ENCODE measurements at regions not wholly inside any gene's neighbourhood (a gene's known extent, or its start where the extent isn't known, plus 50 kb on each side); places are given as distances from the start of the nearest gene placed in this dataset.

DNA sequence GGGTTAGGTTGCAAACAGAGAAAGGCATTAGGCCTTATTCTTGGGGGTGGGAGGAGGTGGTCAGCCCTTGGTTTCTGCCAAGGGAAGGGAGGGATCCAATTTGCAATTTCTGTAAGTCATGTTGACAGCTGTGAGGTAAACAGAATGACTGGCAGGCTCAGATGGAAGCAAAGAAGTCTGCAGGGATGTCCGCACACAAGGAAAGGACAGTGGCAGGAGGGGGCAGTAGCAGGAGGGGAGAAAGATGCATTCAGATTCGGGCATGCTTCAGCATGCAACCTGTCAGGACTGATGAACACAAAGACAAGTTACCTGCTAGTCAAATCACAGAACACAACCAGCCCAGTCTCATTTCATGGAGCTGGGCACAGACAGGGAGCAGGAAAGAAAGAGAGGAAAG lies 217.9 kb upstream of the FOXA2 start:
- H3K4me3 ChIP-seq (ENCODE audit: low read length in 2 of 2): no peak overlapping the region
- H3K27me3 ChIP-seq (ENCODE audit: insufficient read depth, low read length): no peaks in the 10 kb centered on the region
- ChIA-PET CTCF (ENCODE audit: partially characterized antibody) (no interaction called here), POLR2A (ENCODE audit: partially characterized antibody) (no interaction called here)
- Mint-ChIP-seq H3K4me1 (no peaks in the 10 kb centered on the region), H3K27me3 (peaks cover 0 to 2% of the 10 kb centered on the region in 2 donors), H3K9me3 (peaks cover 0 to 8% (median under 1%) of the 10 kb centered on the region in 8 donors), H3K4me3 (no peak overlapping the region), H3K36me3 (no peaks in the 10 kb centered on the region), H3K27ac (no peak overlapping the region)
- no peak for DNase-seq
- H3K4me1 ChIP-seq (ENCODE audit: insufficient read depth, low read length): no peaks in the 10 kb centered on the region
- no peak overlapping the region for H3K27ac ChIP-seq (ENCODE audit: low read depth, low read length)
- no peaks in the 10 kb centered on the region for H3K9me3 ChIP-seq (ENCODE audit: control insufficient read depth in 1 of 2, low read length in 2 of 2)
- intact Hi-C loops (cut with micrococcal nuclease): no loop called here
- H3K36me3 ChIP-seq (ENCODE audit: insufficient read depth, low read length): no peaks in the 10 kb centered on the region

GRCh38 chr20:22805219-22805618 lies 220.8 kb upstream of the FOXA2 start:
- Histone ChIP-seq H3K9me3 (ENCODE audit: control insufficient read depth in 1 of 2, low read length in 2 of 2) (no peaks in the 10 kb centered on the region), H3K4me3 (ENCODE audit: low read length in 2 of 2) (no peak overlapping the region), H3K27ac (ENCODE audit: low read depth, low read length) (no peak overlapping the region), H3K36me3 (ENCODE audit: insufficient read depth, low read length) (no peaks in the 10 kb centered on the region), H3K4me1 (ENCODE audit: insufficient read depth, low read length) (no peaks in the 10 kb centered on the region), H3K27me3 (ENCODE audit: insufficient read depth, low read length) (no peaks in the 10 kb centered on the region)
- Mint-ChIP-seq H3K27me3 (peaks cover 0 to 2% of the 10 kb centered on the region in 2 donors), H3K9me3 (peaks cover 0 to 5% (median 0%) of the 10 kb centered on the region in 8 donors), H3K4me3 (no peak overlapping the region), H3K27ac (no peak overlapping the region), H3K36me3 (no peaks in the 10 kb centered on the region), H3K4me1 (no peaks in the 10 kb centered on the region)
- ChIA-PET CTCF (ENCODE audit: partially characterized antibody) (no interaction called here), POLR2A (ENCODE audit: partially characterized antibody) (no interaction called here)
- intact Hi-C loops (cut with micrococcal nuclease): no loop called here
- DNase-seq: no peak

GRCh38 chr20:22805996-22806395 lies 221.6 kb upstream of the FOXA2 start:
- ChIA-PET POLR2A (ENCODE audit: partially characterized antibody) (no interaction called here), CTCF (ENCODE audit: partially characterized antibody) (no interaction called here)
- H3K9me3 Mint-ChIP-seq: peaks cover 0 to 5% (median 0%) of the 10 kb centered on the region in 8 donors
- Histone ChIP-seq H3K4me3 (ENCODE audit: low read length in 2 of 2) (no peak overlapping the region), H3K27me3 (ENCODE audit: insufficient read depth, low read length) (no peaks in the 10 kb centered on the region), H3K9me3 (ENCODE audit: control insufficient read depth in 1 of 2, low read length in 2 of 2) (no peaks in the 10 kb centered on the region), H3K4me1 (ENCODE audit: insufficient read depth, low read length) (no peaks in the 10 kb centered on the region), H3K27ac (ENCODE audit: low read depth, low read length) (no peak overlapping the region), H3K36me3 (ENCODE audit: insufficient read depth, low read length) (no peaks in the 10 kb centered on the region)
- no peak overlapping the region for H3K27ac Mint-ChIP-seq
- H3K36me3 Mint-ChIP-seq: no peaks in the 10 kb centered on the region
- H3K4me1 Mint-ChIP-seq: no peaks in the 10 kb centered on the region
- no peak for DNase-seq
- H3K4me3 Mint-ChIP-seq: no peak overlapping the region
- peaks cover 0 to 2% of the 10 kb centered on the region in 2 donors for H3K27me3 Mint-ChIP-seq
- intact Hi-C loops (cut with micrococcal nuclease): no loop called here

DNA sequence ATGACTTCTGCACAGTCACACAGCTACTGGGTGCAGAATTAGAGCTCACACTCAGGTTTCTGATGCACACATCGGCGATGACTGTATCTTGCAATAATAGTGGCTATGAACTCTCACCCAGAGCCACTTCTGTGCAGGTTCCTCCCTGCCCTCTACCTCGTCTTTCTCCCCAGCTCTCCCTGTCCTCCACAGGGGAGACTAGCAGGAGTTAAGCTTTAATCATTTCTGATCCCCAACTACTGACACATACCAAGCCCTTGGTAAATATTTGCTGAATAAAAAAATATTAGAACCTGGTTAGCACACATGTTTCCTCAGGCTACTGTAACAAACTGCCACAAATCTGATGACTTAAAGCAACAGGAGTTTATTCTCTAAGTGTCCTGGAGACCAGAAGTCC lies 222.7 kb upstream of the FOXA2 start:
- Mint-ChIP-seq H3K4me1 (no peaks in the 10 kb centered on the region), H3K9me3 (peaks cover 0 to 3% (median 0%) of the 10 kb centered on the region in 8 donors)
- POLR2A ChIA-PET (ENCODE audit: partially characterized antibody): no interaction called here

DNA sequence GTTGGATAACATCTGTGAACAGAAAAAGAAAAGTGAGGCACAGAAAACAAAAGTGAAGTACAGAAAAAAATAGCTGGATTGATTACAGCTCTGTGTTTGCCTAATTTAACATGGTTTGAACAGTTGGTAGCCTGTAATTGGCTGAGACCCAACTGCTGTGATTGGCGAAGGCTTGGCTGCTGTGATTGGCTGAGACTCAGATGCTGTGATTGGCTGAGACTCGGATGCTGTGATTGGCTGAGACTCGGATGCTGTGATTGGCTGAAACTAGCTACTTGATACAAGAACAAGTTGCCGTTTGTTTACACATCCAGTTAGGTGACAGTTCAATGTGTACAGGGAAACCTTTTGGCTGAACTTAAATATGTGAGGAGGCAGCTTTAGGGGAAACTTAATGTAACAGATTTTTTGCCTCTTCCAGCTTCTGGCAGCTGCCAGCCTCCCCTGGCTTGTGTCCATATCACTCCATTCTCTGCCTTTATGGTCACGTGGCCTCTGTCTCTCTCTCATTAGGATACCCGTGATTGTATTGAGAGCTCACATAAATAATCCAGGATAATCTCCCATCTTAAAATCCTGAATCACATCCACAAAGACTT lies 223.4 kb upstream of the FOXA2 start:
- DNase-seq: no peak
- Mint-ChIP-seq H3K27me3 (peaks cover 2% of the 10 kb centered on the region in 2 donors), H3K9me3 (peaks cover 0 to 1% (median 0%) of the 10 kb centered on the region in 8 donors), H3K36me3 (no peaks in the 10 kb centered on the region), H3K27ac (no peak overlapping the region), H3K4me1 (no peaks in the 10 kb centered on the region), H3K4me3 (no peak overlapping the region)
- Histone ChIP-seq H3K4me3 (ENCODE audit: low read length in 2 of 2) (no peak overlapping the region), H3K27me3 (ENCODE audit: insufficient read depth, low read length) (no peaks in the 10 kb centered on the region), H3K27ac (ENCODE audit: low read depth, low read length) (no peak overlapping the region), H3K36me3 (ENCODE audit: insufficient read depth, low read length) (no peaks in the 10 kb centered on the region), H3K9me3 (ENCODE audit: control insufficient read depth in 1 of 2, low read length in 2 of 2) (no peaks in the 10 kb centered on the region), H3K4me1 (ENCODE audit: insufficient read depth, low read length) (no peaks in the 10 kb centered on the region)
- ChIA-PET POLR2A (ENCODE audit: partially characterized antibody) (no interaction called here), CTCF (ENCODE audit: partially characterized antibody) (no interaction called here)
- intact Hi-C loops (cut with micrococcal nuclease): no loop called here

More for the DNA sequence above, 222.7 kb upstream of the FOXA2 start:
- CTCF ChIA-PET (ENCODE audit: partially characterized antibody): no interaction called here
- Histone ChIP-seq H3K9me3 (ENCODE audit: control insufficient read depth in 1 of 2, low read length in 2 of 2) (no peaks in the 10 kb centered on the region), H3K4me1 (ENCODE audit: insufficient read depth, low read length) (no peaks in the 10 kb centered on the region), H3K27me3 (ENCODE audit: insufficient read depth, low read length) (no peaks in the 10 kb centered on the region), H3K27ac (ENCODE audit: low read depth, low read length) (no peak overlapping the region), H3K36me3 (ENCODE audit: insufficient read depth, low read length) (no peaks in the 10 kb centered on the region), H3K4me3 (ENCODE audit: low read length in 2 of 2) (no peak overlapping the region)
- H3K36me3 Mint-ChIP-seq: no peaks in the 10 kb centered on the region
- intact Hi-C loops (cut with micrococcal nuclease): no loop called here
- H3K4me3 Mint-ChIP-seq: no peak overlapping the region
- H3K27me3 Mint-ChIP-seq: peaks cover 2 to 4% of the 10 kb centered on the region in 2 donors
- H3K27ac Mint-ChIP-seq: no peak overlapping the region
- DNase-seq: no peak

- DNase-seq: no peak
- H3K4me1 ChIP-seq (ENCODE audit: insufficient read depth, low read length): no peaks in the 10 kb centered on the region
- H3K27me3 Mint-ChIP-seq: peaks cover 2% of the 10 kb centered on the region in 2 donors
- H3K4me1 Mint-ChIP-seq: no peaks in the 10 kb centered on the region
- no peak overlapping the region for H3K4me3 ChIP-seq (ENCODE audit: low read length in 2 of 2)
- H3K36me3 Mint-ChIP-seq: no peaks in the 10 kb centered on the region
- H3K27ac Mint-ChIP-seq: no peak overlapping the region
- no peaks in the 10 kb centered on the region for H3K27me3 ChIP-seq (ENCODE audit: insufficient read depth, low read length)
- peaks cover 0 to 5% (median 0%) of the 10 kb centered on the region in 8 donors for H3K9me3 Mint-ChIP-seq
- H3K9me3 ChIP-seq (ENCODE audit: control insufficient read depth in 1 of 2, low read length in 2 of 2): no peaks in the 10 kb centered on the region
- H3K36me3 ChIP-seq (ENCODE audit: insufficient read depth, low read length): no peaks in the 10 kb centered on the region
- intact Hi-C loops (cut with micrococcal nuclease): no loop called here
- H3K27ac ChIP-seq (ENCODE audit: low read depth, low read length): no peak overlapping the region
- no peak overlapping the region for H3K4me3 Mint-ChIP-seq
- ChIA-PET POLR2A (ENCODE audit: partially characterized antibody) (no interaction called here), CTCF (ENCODE audit: partially characterized antibody) (no interaction called here)
These were observed 224.3 kb upstream of the FOXA2 start for GRCh38 chr20:22808628-22809027.

- H3K36me3 ChIP-seq (ENCODE audit: insufficient read depth, low read length): no peaks in the 10 kb centered on the region
- intact Hi-C loops (cut with micrococcal nuclease): no loop called here
- Mint-ChIP-seq H3K36me3 (no peaks in the 10 kb centered on the region), H3K9me3 (peaks cover 0 to 5% (median 0%) of the 10 kb centered on the region in 8 donors), H3K27ac (no peak overlapping the region), H3K27me3 (peaks cover 2% of the 10 kb centered on the region in 2 donors), H3K4me1 (peaks cover 0 to 2% (median 0%) of the 10 kb centered on the region in 4 donors), H3K4me3 (no peak overlapping the region)
- ChIA-PET CTCF (ENCODE audit: partially characterized antibody) (no interaction called here), POLR2A (ENCODE audit: partially characterized antibody) (no interaction called here)
- H3K27me3 ChIP-seq (ENCODE audit: insufficient read depth, low read length): no peaks in the 10 kb centered on the region
- no peak overlapping the region for H3K27ac ChIP-seq (ENCODE audit: low read depth, low read length)
- DNase-seq: no peak
- H3K9me3 ChIP-seq (ENCODE audit: control insufficient read depth in 1 of 2, low read length in 2 of 2): no peaks in the 10 kb centered on the region
- H3K4me3 ChIP-seq (ENCODE audit: low read length in 2 of 2): no peak overlapping the region
- no peaks in the 10 kb centered on the region for H3K4me1 ChIP-seq (ENCODE audit: insufficient read depth, low read length)
These were observed 225.1 kb upstream of the SSTR4 start for GRCh38 chr20:22810030-22810429.
